ENCODE measurements at regions not wholly inside any gene's neighbourhood (a gene's known extent, or its start where the extent isn't known, plus 50 kb on each side); places are given as distances from the start of the nearest gene placed in this dataset.

- no peak for TF ChIP-seq CTCF (IDR thresholded peaks at IDR 0.05; ENCODE audit: extremely low read depth in 1 of 2, insufficient read depth in 1 of 2, low read depth in 1 of 2, low read length in 2 of 2)
- no peak for TF ChIP-seq FOS (IDR thresholded peaks at IDR 0.05; ENCODE audit: borderline replicate concordance, insufficient read depth, low read length)
These were observed 259.1 kb downstream of the HACE1 start for GRCh38 chr6:104600639-104600931.

All from endothelial cell of umbilical vein (primary cell).